ENCODE measurements at regions not wholly inside any gene's neighbourhood (a gene's known extent, or its start where the extent isn't known, plus 50 kb on each side); places are given as distances from the start of the nearest gene placed in this dataset.
A peak's percentile ranks its signal among the peaks of the same experiment; 100 is the strongest.
"Not testable (repeated sequence)": the region's sequence is repeated elsewhere in the genome, so short reads cannot be mapped to it uniquely, and the experiment has no call there.

- BruUV-seq (replicated peaks); intact Hi-C loops (cut with micrococcal nuclease; ENCODE audit: unreplicated experiment); FAIRE-seq; POLR2A ChIA-PET; H3K4me2 ChIP-seq (ENCODE audit: low read depth, low read length); in situ Hi-C loops (cut with HindIII; ENCODE audit: extremely low pct_ligation_motif_present, low pct_unique_long_range_greater_than_20kb); H2AFZ ChIP-seq (ENCODE audit: low read length); CTCF ChIA-PET (ENCODE audit: low intra/inter-chr PET ratio, low total read pairs); H3K36me3 ChIP-seq (replicated peaks in 1 of 2; ENCODE audit: control insufficient read depth in 1 of 2, insufficient read depth in 2 of 2, low read length in 2 of 2); H4K20me1 ChIP-seq (ENCODE audit: insufficient read depth, low read length); ATAC-seq; H3K9ac ChIP-seq (ENCODE audit: insufficient read depth, low read depth, low read length); H3K9me3 ChIP-seq (ENCODE audit: low read length); H3K27ac ChIP-seq (ENCODE audit: extremely low read length, insufficient read depth, low read length); H3K27me3 ChIP-seq (ENCODE audit: control insufficient read depth in 1 of 2, insufficient read depth in 2 of 2, low read length in 2 of 2); DNase-seq (ENCODE audit: low spot score); H3K4me1 ChIP-seq (ENCODE audit: insufficient read depth, low read length); H3K79me2 ChIP-seq (ENCODE audit: insufficient read depth, low read length): not testable (repeated sequence)
- peak overlapping the region in 2 of 3 experiments; percentile 33 to 68; a peak in 1 of 6 replicates for H3K4me3 ChIP-seq (replicated peaks in 1 of 3; ENCODE audit: insufficient read depth in 1 of 3, low read depth in 2 of 3, low read length in 3 of 3)
- 0 out of 2 replicates have a peak, but pooled peaks have one; percentile 4 for TF ChIP-seq ZFP91 (CRISPR knock-in tag; IDR thresholded peaks at IDR 0.05; ENCODE audit: borderline replicate concordance)
- WGBS (ENCODE audit: low lambda C conversion rate): no CpG with 5 or more reads among the region's 23 CpGs
Measured at GRCh38 chr9:42851701-42852100, 668.2 kb downstream of the SPATA31A6 start.

GRCh38 chr9:42852133-42852930, 668.9 kb downstream of the SPATA31A6 start:
- WGBS (ENCODE audit: low lambda C conversion rate): 15% methylated on average over 10 of the region's 66 CpGs
- POLR2A ChIA-PET, FAIRE-seq: not testable (repeated sequence)
- TF ChIP-seq ELF3 (CRISPR knock-in tag; IDR thresholded peaks at IDR 0.05) (peak; percentile 59; the same call in 1 of the 2 replicates), ZNF556 (CRISPR knock-in tag; IDR thresholded peaks at IDR 0.05; ENCODE audit: borderline replicate concordance) (0 out of 2 replicates have a peak, but pooled peaks have one; percentile 37), HNRNPK (IDR thresholded peaks at IDR 0.05; ENCODE audit: low read depth, low read length, poor library complexity, severe bottlenecking) (peak; percentile 56), POLR2A (IDR thresholded peaks at IDR 0.05; ENCODE audit: insufficient read depth in 1 of 2, low read depth in 2 of 2, low read length in 2 of 2) (0 out of 4 replicates have a peak, but pooled peaks of 1 of the 2 experiments have one; percentile 36), MAX (IDR thresholded peaks at IDR 0.05) (peak; percentile 67), MXD1 (CRISPR knock-in tag; IDR thresholded peaks at IDR 0.05) (0 out of 2 replicates have a peak, but pooled peaks have one; percentile 24), GABPB1 (CRISPR knock-in tag; IDR thresholded peaks at IDR 0.05) (peak; percentile 86), ZNF687 (CRISPR knock-in tag; IDR thresholded peaks at IDR 0.05) (peak; percentile 85)

More at GRCh38 chr9:42852133-42852930, 668.9 kb downstream of the SPATA31A6 start:
- H3K27ac ChIP-seq (ENCODE audit: extremely low read length, insufficient read depth, low read length): peak overlapping the region; percentile 26
- H3K79me2 ChIP-seq (ENCODE audit: insufficient read depth, low read length); H3K4me1 ChIP-seq (ENCODE audit: insufficient read depth, low read length); CTCF ChIA-PET (ENCODE audit: low intra/inter-chr PET ratio, low total read pairs); intact Hi-C loops (cut with micrococcal nuclease; ENCODE audit: unreplicated experiment); H4K20me1 ChIP-seq (ENCODE audit: insufficient read depth, low read length); H2AFZ ChIP-seq (ENCODE audit: low read length); H3K36me3 ChIP-seq (replicated peaks in 1 of 2; ENCODE audit: control insufficient read depth in 1 of 2, insufficient read depth in 2 of 2, low read length in 2 of 2); H3K27me3 ChIP-seq (ENCODE audit: control insufficient read depth in 1 of 2, insufficient read depth in 2 of 2, low read length in 2 of 2); H3K9me3 ChIP-seq (ENCODE audit: low read length); in situ Hi-C loops (cut with HindIII; ENCODE audit: extremely low pct_ligation_motif_present, low pct_unique_long_range_greater_than_20kb): not testable (repeated sequence)
- H3K4me2 ChIP-seq (ENCODE audit: low read depth, low read length): peak overlapping the region; percentile 31
- peak; percentile 52 for DNase-seq (ENCODE audit: low spot score)
- H3K4me3 ChIP-seq (replicated peaks in 1 of 3; ENCODE audit: insufficient read depth in 1 of 3, low read depth in 2 of 3, low read length in 3 of 3): peak overlapping the region; percentile 45 to 70 (median 68); a peak in 5 of 6 replicates
- H3K9ac ChIP-seq (ENCODE audit: insufficient read depth, low read depth, low read length): peak overlapping the region; percentile 49; the same call in 1 of the 2 replicates
- BruUV-seq (replicated peaks): TSS peak; percentile 70
- peak; percentile 100 for ATAC-seq
